Dendritic cell treated with granulocyte-macrophage colony-stimulating factor and Interleukin-4, amounts not matched to agents 40 ng/mL and 50 ng/mL, for 4 days (primary cell): ENCODE measurements at regions not wholly inside any gene's neighbourhood (a gene's known extent, or its start where the extent isn't known, plus 50 kb on each side); places are given as distances from the start of the nearest gene placed in this dataset.

Source experiments
- H3K27ac Mint-ChIP-seq: one replicate; pipeline ENCODE4 v1.8.0; 2022; ENCODE audit warnings: mild to moderate bottlenecking, mixed read lengths
- H3K27me3 Mint-ChIP-seq: one replicate; pipeline ENCODE4 v1.8.0; 2022; ENCODE audit warnings: mild to moderate bottlenecking, mixed read lengths
- H3K36me3 Mint-ChIP-seq: one replicate; pipeline ENCODE4 v1.8.0; 2022; ENCODE audit warnings: low read depth, mixed read lengths
- H3K4me1 Mint-ChIP-seq: one replicate; pipeline ENCODE4 v1.8.0; 2022; ENCODE audit warnings: low read depth, mixed read lengths
- H3K4me3 Mint-ChIP-seq: one replicate; pipeline ENCODE4 v1.8.0; 2022; ENCODE audit warnings: mild to moderate bottlenecking, moderate library complexity, mixed read lengths
- H3K9me3 Mint-ChIP-seq: one replicate; pipeline ENCODE4 v1.8.0; 2022; ENCODE audit warnings: mixed read lengths
- intact Hi-C: fragments of 100-400 bp; cut with micrococcal nuclease; formaldehyde crosslinking; loops from one replicate; pipeline ENCODE4 v1.15.0; 2022

GRCh38 chr9:13427587-13427986 lies 148.1 kb upstream of the MPDZ start:
- intact Hi-C loops: loop anchor here (1.0 to 10.0 kb wide), 3 partner anchors 926 to 1340 kb away; no protein-coding TSS in a partner anchor
- no peak overlapping the region for H3K27ac Mint-ChIP-seq
- H3K36me3 Mint-ChIP-seq: no peaks in the 10 kb centered on the region
- no peaks in the 10 kb centered on the region for H3K9me3 Mint-ChIP-seq
- H3K4me1 Mint-ChIP-seq: no peaks in the 10 kb centered on the region
- no peak overlapping the region for H3K4me3 Mint-ChIP-seq
- no peaks in the 10 kb centered on the region for H3K27me3 Mint-ChIP-seq

GRCh38 chr9:13426606-13427005 lies 147.1 kb upstream of the MPDZ start:
- H3K27me3 Mint-ChIP-seq: no peaks in the 10 kb centered on the region
- no peaks in the 10 kb centered on the region for H3K36me3 Mint-ChIP-seq
- H3K27ac Mint-ChIP-seq: no peak overlapping the region
- H3K9me3 Mint-ChIP-seq: no peaks in the 10 kb centered on the region
- intact Hi-C loops: loop anchor here (1.0 to 10.0 kb wide), 3 partner anchors 927 to 1341 kb away; no protein-coding TSS in a partner anchor
- no peaks in the 10 kb centered on the region for H3K4me1 Mint-ChIP-seq
- H3K4me3 Mint-ChIP-seq: no peak overlapping the region

GRCh38 chr9:13424872-13425271 lies 145.4 kb upstream of the MPDZ start:
- Mint-ChIP-seq H3K27me3 (no peaks in the 10 kb centered on the region), H3K36me3 (no peaks in the 10 kb centered on the region), H3K27ac (no peak overlapping the region), H3K4me1 (no peaks in the 10 kb centered on the region), H3K4me3 (no peak overlapping the region), H3K9me3 (no peaks in the 10 kb centered on the region)
- intact Hi-C loops: loop anchor here (5.0 to 10.0 kb wide), 2 partner anchors 1000 to 1342 kb away; no protein-coding TSS in a partner anchor

GRCh38 chr9:13424204-13424603 lies 144.7 kb upstream of the MPDZ start:
- no peaks in the 10 kb centered on the region for H3K36me3 Mint-ChIP-seq
- H3K4me1 Mint-ChIP-seq: no peaks in the 10 kb centered on the region
- intact Hi-C loops: loop anchor here (10.0 kb wide), 1 partner anchor 1001 kb away; no protein-coding TSS in a partner anchor
- no peaks in the 10 kb centered on the region for H3K9me3 Mint-ChIP-seq
- no peaks in the 10 kb centered on the region for H3K27me3 Mint-ChIP-seq
- H3K4me3 Mint-ChIP-seq: no peak overlapping the region
- no peak overlapping the region for H3K27ac Mint-ChIP-seq

- no peaks in the 10 kb centered on the region for H3K4me1 Mint-ChIP-seq
- H3K36me3 Mint-ChIP-seq: no peaks in the 10 kb centered on the region
- H3K27ac Mint-ChIP-seq: no peak overlapping the region
- H3K4me3 Mint-ChIP-seq: no peak overlapping the region
- no peaks in the 10 kb centered on the region for H3K9me3 Mint-ChIP-seq
- intact Hi-C loops: no loop called here
- no peaks in the 10 kb centered on the region for H3K27me3 Mint-ChIP-seq
Measured at GRCh38 chr9:13414349-13414748, 134.9 kb upstream of the MPDZ start.

- Mint-ChIP-seq H3K27me3 (no peaks in the 10 kb centered on the region), H3K27ac (no peak overlapping the region), H3K4me3 (no peak overlapping the region), H3K4me1 (no peaks in the 10 kb centered on the region), H3K9me3 (no peaks in the 10 kb centered on the region), H3K36me3 (no peaks in the 10 kb centered on the region)
- intact Hi-C loops: no loop called here
Measured at GRCh38 chr9:13412331-13412730, 132.8 kb upstream of the MPDZ start.

GRCh38 chr9:13411791-13412190 lies 132.3 kb upstream of the MPDZ start:
- no peaks in the 10 kb centered on the region for H3K9me3 Mint-ChIP-seq
- H3K4me3 Mint-ChIP-seq: no peak overlapping the region
- no peaks in the 10 kb centered on the region for H3K4me1 Mint-ChIP-seq
- H3K27ac Mint-ChIP-seq: no peak overlapping the region
- H3K27me3 Mint-ChIP-seq: no peaks in the 10 kb centered on the region
- no peaks in the 10 kb centered on the region for H3K36me3 Mint-ChIP-seq
- intact Hi-C loops: no loop called here

GRCh38 chr9:13410566-13411031 lies 131.1 kb upstream of the MPDZ start:
- intact Hi-C loops: no loop called here

GRCh38 chr9:13397661-13398060 lies 118.2 kb upstream of the MPDZ start:
- peaks cover 6% of the 10 kb centered on the region for H3K9me3 Mint-ChIP-seq
- no peak overlapping the region for H3K27ac Mint-ChIP-seq
- H3K27me3 Mint-ChIP-seq: no peaks in the 10 kb centered on the region
- H3K4me3 Mint-ChIP-seq: no peak overlapping the region
- no peaks in the 10 kb centered on the region for H3K36me3 Mint-ChIP-seq
- intact Hi-C loops: no loop called here
- H3K4me1 Mint-ChIP-seq: no peaks in the 10 kb centered on the region

More at GRCh38 chr9:13410566-13411031, 131.1 kb upstream of the MPDZ start:
- H3K9me3 Mint-ChIP-seq: no peaks in the 10 kb centered on the region
- no peak overlapping the region for H3K27ac Mint-ChIP-seq
- H3K4me3 Mint-ChIP-seq: no peak overlapping the region
- H3K27me3 Mint-ChIP-seq: no peaks in the 10 kb centered on the region
- H3K4me1 Mint-ChIP-seq: no peaks in the 10 kb centered on the region
- H3K36me3 Mint-ChIP-seq: no peaks in the 10 kb centered on the region

- Mint-ChIP-seq H3K27ac (no peak overlapping the region), H3K4me3 (no peak overlapping the region), H3K27me3 (no peaks in the 10 kb centered on the region), H3K4me1 (no peaks in the 10 kb centered on the region), H3K9me3 (peaks cover 8% of the 10 kb centered on the region), H3K36me3 (no peaks in the 10 kb centered on the region)
- intact Hi-C loops: no loop called here
Measured at GRCh38 chr9:13397220-13397619, 117.7 kb upstream of the MPDZ start.

GRCh38 chr9:13396418-13396817 lies 116.9 kb upstream of the MPDZ start:
- H3K4me3 Mint-ChIP-seq: no peak overlapping the region
- no peaks in the 10 kb centered on the region for H3K36me3 Mint-ChIP-seq
- H3K9me3 Mint-ChIP-seq: peaks cover 12% of the 10 kb centered on the region
- H3K27me3 Mint-ChIP-seq: no peaks in the 10 kb centered on the region
- no peaks in the 10 kb centered on the region for H3K4me1 Mint-ChIP-seq
- H3K27ac Mint-ChIP-seq: no peak overlapping the region
- intact Hi-C loops: no loop called here

- Mint-ChIP-seq H3K27me3 (no peaks in the 10 kb centered on the region), H3K27ac (no peak overlapping the region), H3K4me1 (no peaks in the 10 kb centered on the region), H3K36me3 (no peaks in the 10 kb centered on the region), H3K4me3 (no peak overlapping the region), H3K9me3 (peaks cover 23% of the 10 kb centered on the region)
- intact Hi-C loops: no loop called here
Measured at GRCh38 chr9:13395156-13395555, 115.7 kb upstream of the MPDZ start.

- Mint-ChIP-seq H3K27me3 (no peaks in the 10 kb centered on the region), H3K9me3 (peaks cover 59% of the 10 kb centered on the region), H3K27ac (no peak overlapping the region), H3K4me3 (no peak overlapping the region), H3K4me1 (no peaks in the 10 kb centered on the region), H3K36me3 (no peaks in the 10 kb centered on the region)
- intact Hi-C loops: no loop called here
Measured at GRCh38 chr9:13388157-13388556, 108.7 kb upstream of the MPDZ start.

GRCh38 chr9:13387734-13388067 lies 108.2 kb upstream of the MPDZ start:
- Mint-ChIP-seq H3K36me3 (no peaks in the 10 kb centered on the region), H3K27ac (no peak overlapping the region), H3K4me1 (no peaks in the 10 kb centered on the region), H3K4me3 (no peak overlapping the region), H3K27me3 (no peaks in the 10 kb centered on the region), H3K9me3 (peaks cover 54% of the 10 kb centered on the region)
- intact Hi-C loops: no loop called here

GRCh38 chr9:13386935-13387733 lies 107.6 kb upstream of the MPDZ start:
- no peak overlapping the region for H3K27ac Mint-ChIP-seq
- intact Hi-C loops: no loop called here
- no peaks in the 10 kb centered on the region for H3K27me3 Mint-ChIP-seq
- no peak overlapping the region for H3K4me3 Mint-ChIP-seq
- H3K4me1 Mint-ChIP-seq: no peaks in the 10 kb centered on the region
- H3K9me3 Mint-ChIP-seq: peaks cover 53% of the 10 kb centered on the region
- H3K36me3 Mint-ChIP-seq: no peaks in the 10 kb centered on the region
